ENCODE measurements at regions not wholly inside any gene's neighbourhood (a gene's known extent, or its start where the extent isn't known, plus 50 kb on each side); places are given as distances from the start of the nearest gene placed in this dataset.
"Not testable (repeated sequence)": the region's sequence is repeated elsewhere in the genome, so short reads cannot be mapped to it uniquely, and the experiment has no call there.

GRCh38 chr5:90263102-90263820 is 146.3 kb downstream of the CETN3 start:
- no peak for TF ChIP-seq CTCF (IDR thresholded peaks at IDR 0.05)
- TF ChIP-seq ZFX (IDR thresholded peaks at IDR 0.05; ENCODE audit: borderline replicate concordance), result no peak
- no peak overlapping the region for H3K27ac ChIP-seq

- no peak overlapping the region for H3K27ac ChIP-seq
- TF ChIP-seq CTCF (IDR thresholded peaks at IDR 0.05), result no peak
- TF ChIP-seq ZFX (IDR thresholded peaks at IDR 0.05; ENCODE audit: borderline replicate concordance), result no peak
These were observed 158.1 kb downstream of the CETN3 start for GRCh38 chr5:90251447-90251846.

- no peak for TF ChIP-seq CTCF (IDR thresholded peaks at IDR 0.05)
- no peak for TF ChIP-seq ZFX (IDR thresholded peaks at IDR 0.05; ENCODE audit: borderline replicate concordance)
- no peak overlapping the region for H3K27ac ChIP-seq
These were observed 160.9 kb downstream of the CETN3 start for GRCh38 chr5:90248640-90249039.

GRCh38 chr5:90243848-90244247 is 165.7 kb downstream of the CETN3 start:
- not testable (repeated sequence) for H3K27ac ChIP-seq

- H3K27ac ChIP-seq, result no peak overlapping the region
- TF ChIP-seq ZFX (IDR thresholded peaks at IDR 0.05; ENCODE audit: borderline replicate concordance), result no peak
- TF ChIP-seq CTCF (IDR thresholded peaks at IDR 0.05), result no peak
These were observed 176.1 kb downstream of the CETN3 start for GRCh38 chr5:90233476-90233875.

- TF ChIP-seq ZFX (IDR thresholded peaks at IDR 0.05; ENCODE audit: borderline replicate concordance), result no peak
- no peak for TF ChIP-seq CTCF (IDR thresholded peaks at IDR 0.05)
- H3K27ac ChIP-seq, result no peak overlapping the region
These were observed 177.9 kb downstream of the CETN3 start for GRCh38 chr5:90231688-90232087.

- no peak overlapping the region for H3K27ac ChIP-seq
- TF ChIP-seq ZFX (IDR thresholded peaks at IDR 0.05; ENCODE audit: borderline replicate concordance), result no peak
- no peak for TF ChIP-seq CTCF (IDR thresholded peaks at IDR 0.05)
These were observed 181.9 kb downstream of the CETN3 start for GRCh38 chr5:90227683-90228082.
